ENCODE measurements at regions not wholly inside any gene's neighbourhood (a gene's known extent, or its start where the extent isn't known, plus 50 kb on each side); places are given as distances from the start of the nearest gene placed in this dataset.

DNA sequence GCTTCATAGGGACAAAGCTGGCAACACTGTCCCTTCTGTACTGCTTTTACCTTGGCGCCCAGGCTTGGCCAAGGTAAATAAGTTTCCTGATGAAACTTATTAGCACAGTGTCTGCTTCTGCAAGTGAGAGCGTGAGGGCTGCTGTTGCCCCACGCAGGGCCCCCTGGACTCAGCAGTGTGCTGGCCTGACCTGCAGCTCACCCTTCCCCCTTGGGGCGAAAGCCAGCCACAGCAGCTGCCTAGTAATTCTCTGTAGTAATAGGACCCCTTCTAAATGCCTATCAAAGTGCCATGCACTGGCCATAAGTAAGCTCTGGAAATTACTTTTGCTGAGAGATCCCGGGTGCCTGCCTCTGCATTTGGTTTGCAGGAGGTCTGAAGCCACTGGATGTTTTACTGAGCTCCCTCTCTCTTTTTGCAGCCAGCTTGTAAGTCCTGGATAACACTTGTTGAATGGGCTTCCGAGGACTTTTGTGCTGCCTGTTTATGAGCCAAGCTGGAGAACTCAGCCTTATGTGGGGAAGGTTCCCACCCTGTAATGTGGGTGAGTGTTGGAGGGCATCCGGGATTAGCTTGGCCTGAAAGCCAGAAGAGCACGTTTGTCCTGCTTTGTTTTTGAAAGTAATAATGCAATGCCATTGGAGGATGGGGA, 293.9 kb downstream of the C7orf25 start:
- no peak for DNase-seq (ENCODE audit: low read depth)

DNA sequence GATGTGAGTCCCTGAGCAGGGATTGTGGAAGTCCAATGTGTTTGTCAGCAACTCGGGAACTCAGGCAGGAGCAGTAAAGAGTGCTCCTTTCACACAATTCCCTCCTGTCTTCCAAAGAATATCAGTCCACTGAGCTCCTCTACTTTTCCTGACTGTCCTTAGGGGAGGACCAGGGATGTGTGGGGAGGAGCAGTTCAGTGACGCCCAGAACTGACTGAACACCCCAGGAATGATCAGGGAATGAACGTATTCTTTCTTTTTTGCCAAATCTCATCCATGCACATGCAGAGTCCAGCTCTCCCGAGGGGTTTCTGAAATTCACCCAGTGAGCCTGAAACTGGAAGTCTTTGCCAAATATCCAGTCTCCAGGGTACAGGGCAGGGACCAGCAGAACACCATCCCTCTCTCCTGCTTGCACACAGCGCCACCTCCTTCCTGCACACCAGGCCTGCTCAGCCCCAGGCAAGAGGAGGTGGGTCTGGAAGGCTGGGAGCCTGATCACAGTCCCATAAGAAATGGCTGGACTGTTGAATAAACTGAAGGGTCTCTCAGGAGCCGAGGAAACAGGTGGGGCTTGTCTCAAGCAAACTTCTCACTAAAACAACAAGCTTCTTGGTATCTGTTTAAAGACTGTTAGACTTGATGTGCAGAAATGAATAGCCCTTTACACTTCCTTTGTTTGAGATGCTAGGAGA, 294.7 kb downstream of the C7orf25 start:
- DNase-seq (ENCODE audit: low read depth): no peak

DNA sequence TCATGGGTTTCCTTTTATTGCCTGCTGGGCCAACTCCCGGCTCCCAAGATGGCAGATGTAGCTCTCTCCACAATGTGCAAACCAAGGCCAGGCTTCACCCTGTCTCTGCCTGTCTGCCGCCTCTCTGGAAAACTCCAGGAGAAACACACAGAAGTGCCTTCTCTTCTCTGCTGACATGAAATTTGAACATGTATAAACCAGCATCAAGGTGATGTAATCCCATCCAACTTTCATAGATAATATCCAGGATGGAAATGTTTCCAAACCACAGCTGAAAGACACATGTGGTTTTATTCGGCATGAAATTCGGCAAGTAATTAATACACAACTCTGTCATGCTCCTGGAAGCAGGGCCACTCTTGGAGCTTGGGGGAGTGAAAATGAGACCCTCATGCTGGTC, 297.2 kb downstream of the C7orf25 start:
- no peak for DNase-seq (ENCODE audit: low read depth)

DNA sequence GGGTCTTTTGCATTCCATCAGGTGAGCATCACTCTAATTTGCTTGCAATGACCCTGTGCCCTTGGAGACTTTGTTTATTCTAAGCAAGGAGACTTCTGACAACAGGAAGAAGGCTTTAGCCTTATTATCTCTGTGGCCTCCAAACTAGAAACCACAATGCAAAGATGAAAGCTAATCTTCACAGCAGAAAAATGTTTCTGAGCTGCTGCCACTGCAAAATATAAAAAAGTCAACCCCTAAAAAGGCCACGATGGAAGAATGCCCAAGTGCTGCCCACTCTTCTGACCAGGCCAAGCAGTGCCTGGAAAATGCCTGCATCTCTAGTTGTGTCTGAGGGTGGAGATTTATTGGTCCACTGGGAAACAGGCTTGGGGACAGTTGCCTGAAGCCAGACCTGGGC, 299.9 kb downstream of the C7orf25 start:
- DNase-seq (ENCODE audit: low read depth): no peak

DNA sequence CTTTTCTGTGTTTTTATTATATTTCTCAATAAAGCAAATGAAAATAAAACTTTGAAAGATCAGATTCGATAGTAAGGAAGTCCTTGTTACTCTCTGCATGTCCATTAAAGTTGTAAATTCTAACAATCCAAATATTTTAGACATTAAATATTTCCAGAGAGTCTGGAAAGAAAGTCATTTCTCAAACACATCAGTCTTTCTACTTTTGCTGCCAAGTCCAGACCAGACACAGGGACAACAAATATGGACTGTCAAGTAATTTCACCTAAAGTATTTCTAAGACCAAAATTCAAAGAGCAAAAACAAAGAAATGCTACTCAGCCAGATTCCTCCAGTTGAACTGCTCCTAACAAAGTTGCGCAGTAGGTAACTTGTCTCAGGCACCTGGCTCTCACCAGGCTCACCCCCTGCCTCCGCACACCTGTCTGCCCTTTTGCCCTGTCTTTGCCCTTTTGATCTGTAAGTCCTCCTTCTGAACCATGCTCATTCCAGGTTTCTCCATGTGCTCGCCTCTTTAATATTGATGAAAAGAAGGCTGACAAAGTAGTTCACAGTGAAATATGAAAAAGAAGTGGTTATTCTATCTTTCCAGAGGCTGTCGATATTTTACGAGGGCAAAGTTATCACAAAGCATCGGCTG, 300.5 kb downstream of the C7orf25 start:
- no peak for DNase-seq (ENCODE audit: low read depth)

DNA sequence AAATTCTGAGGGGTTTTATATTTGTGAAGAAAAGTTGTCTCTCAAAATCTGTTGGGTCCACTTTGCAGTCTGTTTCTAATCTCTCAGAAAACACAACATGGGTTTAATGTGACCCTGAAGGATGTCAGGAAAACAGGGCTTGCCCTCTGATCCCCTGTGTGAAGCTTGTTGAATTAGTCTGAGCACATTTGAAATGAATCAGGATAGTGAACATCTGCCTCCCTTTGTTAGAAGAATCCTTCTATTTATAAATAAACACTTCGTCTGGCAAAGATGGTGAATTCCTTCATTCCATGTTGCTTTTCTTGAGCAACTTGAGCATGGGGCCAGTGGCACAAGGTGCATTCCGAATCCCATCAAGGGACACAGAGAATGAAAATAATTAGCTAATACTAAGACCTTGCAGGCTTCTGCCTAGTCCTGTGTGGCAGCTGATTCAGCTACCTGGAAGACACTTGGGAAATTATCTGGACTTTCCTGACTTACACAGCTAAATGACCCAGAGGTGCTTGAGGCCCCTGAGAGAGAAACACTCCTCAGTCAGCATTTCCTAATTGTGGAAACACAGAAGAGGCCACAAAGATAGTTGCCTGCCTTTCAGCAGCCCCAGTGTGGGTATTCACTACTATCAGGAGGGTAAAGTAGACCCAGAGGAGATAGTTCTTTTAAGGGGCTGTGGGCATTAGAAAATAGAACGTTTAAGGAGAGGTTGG, 305.5 kb downstream of the C7orf25 start:
- DNase-seq (ENCODE audit: low read depth): no peak

DNA sequence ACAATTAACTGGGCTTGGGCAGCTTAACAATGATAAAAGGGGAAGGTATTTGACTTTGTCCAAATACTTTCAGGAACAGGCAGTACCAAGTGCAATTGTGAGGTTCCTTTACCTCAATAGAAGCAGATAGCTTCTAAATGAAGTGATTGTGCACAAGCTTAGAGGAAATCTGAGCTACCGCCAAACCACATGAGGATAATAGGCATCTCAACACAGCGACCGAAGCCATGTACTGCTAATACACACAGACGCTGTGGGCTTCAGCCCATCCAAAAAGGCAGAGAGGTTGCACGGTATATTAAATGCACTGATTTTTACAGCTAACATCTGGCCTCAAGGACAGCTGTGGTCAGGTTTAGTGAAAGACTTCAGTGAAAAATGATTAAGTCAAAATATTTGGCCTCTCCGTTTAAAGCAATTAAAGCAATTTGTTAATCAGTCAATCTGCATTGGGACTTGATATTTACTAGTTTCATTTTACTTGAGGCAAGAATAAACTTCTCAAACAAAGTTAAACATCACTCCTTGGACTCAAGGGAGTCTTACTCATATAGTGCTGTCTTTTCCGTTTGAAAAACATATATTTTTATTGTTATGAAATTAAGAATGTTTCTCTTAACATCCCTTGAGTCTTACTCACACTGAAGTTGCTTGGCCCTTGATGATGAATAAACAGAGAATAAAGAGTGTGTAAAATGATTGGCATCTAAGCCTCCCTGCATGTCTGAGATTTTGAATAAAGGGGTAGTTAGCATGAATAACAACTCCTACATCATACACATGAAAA, 306.3 kb downstream of the C7orf25 start:
- DNase-seq (ENCODE audit: low read depth): no peak

DNA sequence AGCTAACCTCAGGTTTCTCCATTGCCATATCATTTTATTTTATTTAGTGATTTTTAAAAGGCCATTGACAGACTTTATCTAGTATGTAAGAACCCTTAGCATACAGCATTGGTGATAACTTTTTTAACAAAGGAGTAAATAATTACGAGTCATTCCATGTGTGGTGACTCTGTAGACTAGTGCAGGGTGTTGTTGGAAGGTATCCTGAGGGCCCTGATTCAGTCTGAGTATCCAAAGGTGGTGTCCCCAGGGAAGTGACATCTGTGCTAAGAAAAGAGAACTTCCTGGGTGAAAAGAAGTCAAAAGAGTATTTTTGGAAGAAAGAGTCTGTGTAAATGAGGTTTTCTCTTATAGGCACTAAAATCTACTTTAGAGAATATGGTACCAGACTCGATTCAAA, 308.4 kb downstream of the C7orf25 start:
- DNase-seq (ENCODE audit: low read depth): no peak

DNA sequence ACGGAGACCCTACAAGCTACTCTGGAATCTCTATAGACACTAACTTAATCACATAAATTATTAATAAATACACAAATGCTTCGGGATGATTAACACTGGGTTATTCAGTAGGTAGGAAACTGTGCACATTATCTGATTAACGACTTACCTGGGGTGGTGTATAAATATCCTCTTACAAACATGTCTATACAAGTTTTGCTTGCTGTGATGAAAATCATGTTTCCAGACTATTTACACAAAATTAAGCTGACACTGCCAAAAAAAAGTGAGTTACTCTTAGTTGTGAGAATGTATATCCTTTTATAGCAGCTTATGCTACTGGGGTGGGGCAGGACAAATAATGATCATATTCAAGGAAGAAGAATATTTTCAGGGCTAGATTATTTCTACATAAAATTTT, 314.6 kb downstream of the C7orf25 start:
- DNase-seq (ENCODE audit: low read depth): no peak

DNA sequence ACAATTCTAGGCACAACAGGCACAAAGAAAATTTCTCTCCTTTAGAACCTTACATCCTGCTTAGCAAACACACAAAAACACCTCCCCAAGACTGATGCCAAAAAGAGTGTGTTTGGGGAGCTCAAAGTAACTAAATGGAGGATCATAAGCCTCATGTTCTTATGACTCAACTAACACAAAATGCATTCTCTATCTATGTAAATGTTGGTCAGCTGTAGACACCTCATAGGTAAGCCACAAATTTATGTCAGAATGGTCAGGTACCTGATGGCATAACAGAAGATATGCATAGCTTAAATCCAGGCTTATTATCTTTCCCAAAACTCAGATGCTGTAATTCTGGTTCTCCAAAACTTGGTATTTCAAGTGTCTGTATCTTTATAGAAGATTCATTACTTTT, 315.1 kb downstream of the C7orf25 start:
- no peak for DNase-seq (ENCODE audit: low read depth)

DNA sequence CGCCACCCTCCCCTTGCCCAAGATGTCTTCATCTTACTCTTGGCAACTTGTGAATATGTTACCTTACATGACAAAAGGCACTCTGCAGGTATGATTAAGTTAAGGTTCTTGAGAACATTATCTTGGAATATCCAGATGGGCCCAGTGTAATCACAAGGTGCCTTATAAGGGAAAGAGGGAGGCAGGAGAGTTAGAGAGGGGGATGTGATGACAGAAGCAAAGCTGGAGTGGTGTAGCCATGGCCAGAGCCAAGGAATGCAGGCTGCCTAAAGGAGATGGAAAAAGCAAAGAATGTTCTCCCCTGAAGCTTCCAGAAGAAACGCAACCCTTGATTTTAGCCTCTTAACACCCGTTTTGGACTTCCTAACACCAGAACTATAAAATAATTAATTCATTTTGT, 318.0 kb downstream of the C7orf25 start:
- DNase-seq (ENCODE audit: low read depth): no peak

DNA sequence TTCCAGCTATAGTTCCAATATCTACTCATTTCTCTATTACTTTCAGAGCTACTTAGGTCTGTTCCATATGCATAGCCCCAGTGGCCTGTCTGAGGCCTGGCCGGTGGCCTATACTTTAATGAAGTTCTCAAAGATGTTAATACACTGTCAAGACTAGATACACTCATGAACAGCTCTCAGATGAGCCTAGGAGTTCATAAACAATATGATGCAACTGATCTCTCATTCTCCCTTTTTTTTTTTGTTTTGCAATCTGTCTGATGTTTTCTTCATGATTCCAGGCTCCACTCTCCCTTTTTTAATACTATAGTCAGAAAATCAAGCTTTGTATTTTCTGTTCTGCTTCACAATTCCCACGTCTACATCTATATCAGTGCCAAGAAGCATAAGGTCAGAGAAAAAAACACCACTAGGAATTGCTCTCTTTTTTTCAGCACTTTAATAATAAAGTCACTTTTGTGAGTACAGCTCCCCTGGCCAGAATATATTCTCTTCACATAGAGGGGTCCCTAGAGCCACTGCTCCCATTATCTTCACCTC, 321.0 kb downstream of the C7orf25 start:
- DNase-seq (ENCODE audit: low read depth): no peak

DNA sequence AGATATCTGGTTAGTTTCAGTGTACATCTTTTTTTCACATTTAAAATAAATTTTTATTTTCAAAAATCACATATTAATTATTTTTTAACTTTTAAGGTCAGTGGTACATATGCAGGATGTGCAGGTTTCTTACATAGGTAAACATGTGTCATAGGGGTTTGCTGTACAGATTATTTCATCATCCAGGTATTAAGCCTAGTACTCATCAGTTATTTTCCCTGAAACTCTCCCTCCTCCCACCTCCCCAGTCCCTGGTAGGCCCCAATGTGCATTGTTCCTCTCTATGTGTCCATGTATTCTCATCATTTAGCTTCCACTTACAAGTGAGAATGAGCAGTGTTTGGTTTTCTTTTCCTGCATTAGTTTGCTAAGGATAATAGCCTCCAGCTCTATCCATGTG, 323.0 kb downstream of the C7orf25 start:
- DNase-seq (ENCODE audit: low read depth): no peak

DNA sequence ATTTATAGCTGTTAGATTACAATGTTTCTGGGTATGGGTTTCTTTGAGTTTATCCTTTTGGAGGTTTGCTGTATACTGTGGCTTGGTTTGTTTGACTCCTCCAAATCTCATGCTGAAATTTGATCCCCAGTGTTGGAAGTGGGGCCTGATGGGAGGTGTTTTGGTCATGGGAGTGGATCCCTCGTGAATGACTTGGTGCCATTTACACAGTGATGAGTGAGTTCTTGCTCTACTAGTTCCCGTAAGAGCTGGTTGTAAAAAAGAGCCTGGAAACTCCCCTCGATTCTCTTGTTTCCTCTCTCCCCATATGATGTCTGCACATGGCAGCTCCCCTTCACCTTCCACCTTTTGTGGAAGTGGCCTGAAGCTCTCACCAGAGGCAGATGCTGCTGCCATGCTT, 324.1 kb downstream of the C7orf25 start:
- DNase-seq (ENCODE audit: low read depth): no peak

DNA sequence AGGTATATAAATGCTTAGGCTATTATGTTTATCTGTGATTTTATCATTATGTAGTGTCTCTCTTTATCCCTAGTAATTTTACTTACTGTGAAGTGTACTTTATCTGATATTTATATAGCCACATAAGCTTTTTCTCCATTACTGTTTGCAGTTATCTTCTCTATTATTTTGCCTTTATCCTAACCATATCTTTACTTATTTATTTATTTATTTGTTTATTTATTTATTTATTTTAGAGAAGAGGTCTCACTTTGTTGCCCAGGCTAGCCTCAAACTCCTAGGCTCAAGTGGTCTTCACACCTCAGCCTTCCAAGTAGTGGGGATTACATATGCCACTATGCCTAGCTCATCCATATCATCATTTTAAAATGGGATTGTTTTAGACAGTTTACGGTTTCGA, 331.8 kb downstream of the C7orf25 start:
- no peak for DNase-seq (ENCODE audit: low read depth)

DNA sequence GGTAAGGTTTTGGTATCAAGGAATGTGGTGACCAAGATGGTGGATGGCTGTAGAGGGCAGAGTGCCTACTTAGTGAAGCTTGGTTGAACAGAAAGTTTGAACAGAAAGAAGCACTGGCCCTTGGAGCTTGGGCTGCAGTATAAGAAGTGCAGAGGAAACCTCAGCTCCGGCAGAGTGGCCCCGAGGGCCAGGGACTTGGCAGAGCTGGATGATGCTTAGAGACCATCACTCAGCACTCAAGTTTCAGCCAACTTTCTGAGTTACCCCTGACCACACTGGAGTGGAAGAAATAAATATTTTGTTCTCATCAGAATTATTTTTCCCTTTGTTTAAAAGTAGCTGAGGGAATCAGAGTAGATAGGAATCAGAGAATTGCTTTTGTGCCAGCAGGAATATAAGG, 336.7 kb downstream of the C7orf25 start:
- DNase-seq (ENCODE audit: low read depth): no peak

DNA sequence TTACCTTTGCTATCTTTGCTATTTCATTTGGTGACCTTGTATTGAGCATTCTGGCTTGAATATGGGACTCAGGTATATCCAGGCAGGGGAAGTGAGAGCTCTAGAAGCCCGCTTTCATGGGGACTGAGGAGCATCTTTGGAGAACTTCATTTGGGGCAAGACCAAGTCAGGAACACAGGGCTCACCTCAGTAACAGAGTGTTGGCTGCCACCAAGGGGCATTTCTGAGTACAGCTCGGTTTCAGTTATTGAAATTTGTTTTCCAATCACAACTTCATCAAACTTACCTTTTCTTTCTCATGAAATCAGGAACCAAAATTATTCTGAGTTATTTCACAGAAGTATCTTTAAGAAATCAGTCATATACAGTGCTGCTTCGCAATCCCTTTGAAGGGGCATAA, 337.2 kb downstream of the C7orf25 start:
- DNase-seq (ENCODE audit: low read depth): no peak

DNA sequence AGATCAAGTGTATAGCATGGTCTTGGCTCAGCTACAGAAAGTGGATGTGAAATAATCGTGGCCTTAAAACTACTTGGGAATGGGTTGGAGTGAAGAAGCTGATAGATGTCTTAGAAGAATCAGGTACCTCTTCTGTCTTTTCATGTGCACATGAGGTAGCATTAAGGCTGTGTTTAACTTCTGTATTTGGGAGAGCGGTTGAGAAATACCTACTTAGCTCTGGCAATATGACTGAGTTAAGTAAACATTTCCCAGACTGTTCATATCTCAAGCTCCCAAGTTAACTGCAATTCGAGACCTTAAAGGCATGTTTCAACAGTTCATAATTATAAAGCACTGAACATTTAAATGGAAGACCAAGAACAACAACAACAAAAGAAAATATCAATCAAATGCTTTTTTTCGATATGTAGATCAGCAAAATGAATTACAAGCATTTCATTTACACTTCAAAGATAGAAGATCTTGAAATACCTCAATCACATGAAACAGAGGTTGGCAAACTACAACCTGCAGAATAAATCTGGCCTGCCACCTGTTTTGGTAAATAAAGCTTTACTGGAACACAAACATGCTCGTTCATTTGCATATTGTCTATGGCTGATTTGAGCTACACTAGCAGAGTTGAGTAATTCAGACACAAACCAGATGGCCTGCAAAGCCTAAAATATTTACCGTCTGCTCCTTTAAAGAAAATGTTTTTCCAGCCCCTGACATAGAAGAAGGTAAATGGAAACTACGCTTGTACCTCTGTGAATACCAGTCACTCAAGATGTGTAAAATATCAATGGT, 337.1 kb upstream of the GLI3 start:
- DNase-seq (ENCODE audit: low read depth): no peak

DNA sequence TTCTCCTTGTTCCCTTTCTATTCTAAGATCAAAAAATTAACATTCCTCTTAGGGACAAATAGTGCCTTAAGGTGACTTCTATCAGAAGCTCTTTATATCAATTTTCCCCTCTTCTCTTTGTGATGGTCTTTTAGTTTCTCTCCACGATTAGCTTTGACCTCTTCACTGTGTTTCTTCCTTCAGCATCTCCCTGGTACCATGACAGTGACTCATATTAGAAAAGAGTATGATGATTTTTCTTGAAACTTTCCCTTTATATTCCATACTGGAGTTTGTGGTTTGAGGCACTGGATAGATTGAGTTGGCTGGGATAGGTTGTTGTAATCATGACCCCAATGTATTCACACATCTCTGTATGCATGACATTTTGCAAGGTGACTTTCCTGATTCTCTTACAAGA, 335.6 kb upstream of the GLI3 start:
- no peak for DNase-seq (ENCODE audit: low read depth)

DNA sequence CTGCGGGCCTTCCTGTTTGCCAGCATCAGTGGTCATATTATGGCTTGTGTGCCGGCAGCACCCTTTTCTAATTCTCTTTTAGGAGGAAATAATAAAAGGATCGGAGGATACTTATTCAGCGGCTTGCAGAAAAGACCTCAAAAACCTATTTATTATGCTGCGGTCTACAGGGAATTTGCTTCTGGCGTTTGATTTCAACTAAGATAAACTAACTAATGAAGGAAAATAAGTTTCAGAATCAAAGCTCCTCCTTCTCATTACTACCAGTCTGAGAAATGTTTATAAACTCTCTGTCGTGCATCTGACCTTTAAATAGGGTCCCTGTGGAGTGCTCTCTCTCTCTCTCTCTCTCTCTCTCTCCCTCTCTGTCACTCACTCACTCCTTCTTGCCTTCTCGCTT, 335.0 kb upstream of the GLI3 start:
- no peak for DNase-seq (ENCODE audit: low read depth)

DNA sequence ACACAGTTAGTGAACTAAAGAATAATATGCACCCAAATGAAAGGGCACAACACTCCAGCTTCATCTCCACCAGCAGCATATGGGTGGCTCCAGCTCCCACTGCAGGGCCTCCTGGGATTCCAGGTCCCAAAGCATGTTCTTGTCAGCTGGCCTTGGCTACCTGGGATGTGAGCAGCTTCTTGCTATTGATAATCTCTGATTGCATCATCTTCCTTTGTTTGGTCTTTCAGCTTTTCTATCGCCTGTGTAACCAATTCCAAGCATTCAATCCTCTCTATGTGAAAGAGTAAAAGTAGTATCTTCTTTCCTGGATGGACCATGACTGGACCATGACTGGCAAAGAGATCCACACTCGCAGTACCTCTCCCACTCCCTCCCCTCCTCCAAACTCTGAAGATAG, 333.9 kb upstream of the GLI3 start:
- DNase-seq (ENCODE audit: low read depth): no peak

All from GM04503 (cell line).